ENCODE measurements at regions not wholly inside any gene's neighbourhood (a gene's known extent, or its start where the extent isn't known, plus 50 kb on each side); places are given as distances from the start of the nearest gene placed in this dataset.

DNA sequence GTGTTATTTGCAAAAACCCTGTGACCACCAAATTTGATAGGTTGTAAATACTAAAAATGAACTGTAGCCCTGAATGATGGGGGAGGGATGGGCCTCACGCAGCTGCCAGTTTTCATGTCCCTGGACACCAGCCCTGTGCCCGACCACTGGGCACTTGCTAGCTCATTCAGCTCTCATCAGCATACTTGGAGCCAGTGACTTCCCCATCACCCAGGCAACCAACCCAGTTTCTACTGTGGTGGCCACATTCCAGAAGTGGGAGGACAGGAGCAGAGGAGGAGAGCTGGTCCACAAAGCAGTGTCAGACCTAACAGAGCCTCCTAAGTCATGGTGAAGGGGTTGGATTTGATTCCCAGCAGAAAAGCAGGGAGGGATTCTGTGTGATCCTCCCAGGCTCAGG lies 128.2 kb downstream of the CPEB2 start:
- no peaks in the 10 kb centered on the region for H3K27me3 ChIP-seq (ENCODE audit: control insufficient read depth, insufficient read depth, low read length)
- no peaks in the 10 kb centered on the region for H3K4me1 ChIP-seq (ENCODE audit: control insufficient read depth, insufficient read depth, low read length, poor library complexity, severe bottlenecking)
- no peak overlapping the region for H3K27ac ChIP-seq (ENCODE audit: insufficient read depth, low read length, poor library complexity, severe bottlenecking)
- ATAC-seq (ENCODE audit: low read depth in 2 of 2) (no peak), DNase-seq (no peak)
- H3K9me3 ChIP-seq (ENCODE audit: control insufficient read depth in 2 of 2, low read length in 2 of 2): no peaks in the 10 kb centered on the region
- Mint-ChIP-seq H3K4me3 (no peak overlapping the region), H3K9me3 (peaks cover 0 to 6% (median 0%) of the 10 kb centered on the region in 7 donors), H3K4me1 (no peaks in the 10 kb centered on the region), H3K27me3 (peaks cover 5% of the 10 kb centered on the region), H3K36me3 (peaks cover 3% of the 10 kb centered on the region), H3K27ac (no peak overlapping the region)
- no peaks in the 10 kb centered on the region for H3K36me3 ChIP-seq (ENCODE audit: control insufficient read depth, insufficient read depth, low read length)
- no peak overlapping the region for H3K4me3 ChIP-seq (ENCODE audit: low read depth, low read length)

DNA sequence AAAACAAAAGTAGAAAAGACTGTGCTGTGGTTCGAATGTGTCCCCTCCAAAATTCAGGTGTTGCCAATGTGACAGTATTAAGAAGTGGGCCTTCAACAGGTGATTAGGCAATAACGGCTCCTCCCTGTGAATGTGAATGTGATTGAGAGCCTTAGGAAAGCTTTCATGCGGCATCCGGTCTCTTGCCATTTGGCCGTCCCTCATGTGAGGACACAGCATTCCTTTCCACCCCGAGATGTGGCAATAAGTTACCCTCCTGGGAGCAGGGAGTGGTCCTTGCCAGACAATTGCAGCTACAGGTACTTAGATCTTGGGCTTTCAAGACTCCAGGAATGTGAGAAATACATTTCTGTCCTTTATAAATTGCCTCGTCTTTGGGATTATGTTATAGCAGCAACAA lies 129.3 kb downstream of the CPEB2 start:
- Histone ChIP-seq H3K27me3 (ENCODE audit: control insufficient read depth, insufficient read depth, low read length) (no peaks in the 10 kb centered on the region), H3K27ac (ENCODE audit: insufficient read depth, low read length, poor library complexity, severe bottlenecking) (no peak overlapping the region), H3K4me1 (ENCODE audit: control insufficient read depth, insufficient read depth, low read length, poor library complexity, severe bottlenecking) (no peaks in the 10 kb centered on the region), H3K4me3 (ENCODE audit: low read depth, low read length) (no peak overlapping the region), H3K9me3 (ENCODE audit: control insufficient read depth in 2 of 2, low read length in 2 of 2) (no peaks in the 10 kb centered on the region), H3K36me3 (ENCODE audit: control insufficient read depth, insufficient read depth, low read length) (no peaks in the 10 kb centered on the region)
- peaks cover 5% of the 10 kb centered on the region for H3K27me3 Mint-ChIP-seq
- H3K9me3 Mint-ChIP-seq: peaks cover 0 to 10% (median 3%) of the 10 kb centered on the region in 7 donors
- no peak overlapping the region for H3K27ac Mint-ChIP-seq
- DNase-seq (no peak), ATAC-seq (ENCODE audit: low read depth in 2 of 2) (no peak)
- no peaks in the 10 kb centered on the region for H3K4me1 Mint-ChIP-seq
- no peak overlapping the region for H3K4me3 Mint-ChIP-seq
- H3K36me3 Mint-ChIP-seq: peaks cover 3% of the 10 kb centered on the region

DNA sequence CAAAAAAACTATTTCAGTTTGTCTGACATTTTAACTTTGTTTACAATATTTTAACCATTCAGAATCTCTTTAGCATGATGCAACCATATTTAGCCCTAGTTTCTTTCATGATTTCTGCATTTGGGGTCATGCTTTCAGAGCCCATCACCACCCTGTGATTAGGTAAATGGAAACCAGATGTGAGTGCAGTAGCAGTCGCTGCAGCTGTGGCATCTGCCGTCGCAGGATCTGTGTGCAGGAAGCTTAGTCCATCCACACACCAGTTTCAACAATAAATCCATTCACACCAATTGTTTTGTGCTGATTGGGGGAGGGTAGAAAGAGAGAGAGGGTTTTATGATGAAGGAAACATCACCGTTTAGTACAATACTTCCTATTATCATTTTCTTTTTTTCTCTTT lies 130.5 kb downstream of the CPEB2 start:
- no peak overlapping the region for H3K27ac ChIP-seq (ENCODE audit: insufficient read depth, low read length, poor library complexity, severe bottlenecking)
- DNase-seq (no peak), ATAC-seq (ENCODE audit: low read depth in 2 of 2) (no peak)
- Mint-ChIP-seq H3K27ac (no peak overlapping the region), H3K9me3 (peaks cover 0 to 16% (median 5%) of the 10 kb centered on the region in 7 donors), H3K27me3 (peaks cover 5% of the 10 kb centered on the region), H3K4me1 (no peaks in the 10 kb centered on the region), H3K36me3 (peaks cover 3% of the 10 kb centered on the region), H3K4me3 (no peak overlapping the region)
- H3K4me3 ChIP-seq (ENCODE audit: low read depth, low read length): no peak overlapping the region
- no peaks in the 10 kb centered on the region for H3K27me3 ChIP-seq (ENCODE audit: control insufficient read depth, insufficient read depth, low read length)
- no peaks in the 10 kb centered on the region for H3K36me3 ChIP-seq (ENCODE audit: control insufficient read depth, insufficient read depth, low read length)
- no peaks in the 10 kb centered on the region for H3K9me3 ChIP-seq (ENCODE audit: control insufficient read depth in 2 of 2, low read length in 2 of 2)
- no peaks in the 10 kb centered on the region for H3K4me1 ChIP-seq (ENCODE audit: control insufficient read depth, insufficient read depth, low read length, poor library complexity, severe bottlenecking)

GRCh38 chr4:15139599-15139998 lies 137.3 kb downstream of the CPEB2 start:
- Histone ChIP-seq H3K36me3 (ENCODE audit: control insufficient read depth, insufficient read depth, low read length) (no peaks in the 10 kb centered on the region), H3K4me3 (ENCODE audit: low read depth, low read length) (no peak overlapping the region), H3K27me3 (ENCODE audit: control insufficient read depth, insufficient read depth, low read length) (no peaks in the 10 kb centered on the region), H3K9me3 (ENCODE audit: control insufficient read depth in 2 of 2, low read length in 2 of 2) (no peaks in the 10 kb centered on the region), H3K27ac (ENCODE audit: insufficient read depth, low read length, poor library complexity, severe bottlenecking) (no peak overlapping the region), H3K4me1 (ENCODE audit: control insufficient read depth, insufficient read depth, low read length, poor library complexity, severe bottlenecking) (no peaks in the 10 kb centered on the region)
- H3K27ac Mint-ChIP-seq: no peak overlapping the region
- H3K4me3 Mint-ChIP-seq: no peak overlapping the region
- no peak for DNase-seq
- peaks cover 2% of the 10 kb centered on the region for H3K36me3 Mint-ChIP-seq
- no peak for ATAC-seq (ENCODE audit: low read depth in 2 of 2)
- no peaks in the 10 kb centered on the region for H3K4me1 Mint-ChIP-seq
- peaks cover 0 to 18% (median 8%) of the 10 kb centered on the region in 7 donors for H3K9me3 Mint-ChIP-seq
- H3K27me3 Mint-ChIP-seq: peaks cover 4% of the 10 kb centered on the region

DNA sequence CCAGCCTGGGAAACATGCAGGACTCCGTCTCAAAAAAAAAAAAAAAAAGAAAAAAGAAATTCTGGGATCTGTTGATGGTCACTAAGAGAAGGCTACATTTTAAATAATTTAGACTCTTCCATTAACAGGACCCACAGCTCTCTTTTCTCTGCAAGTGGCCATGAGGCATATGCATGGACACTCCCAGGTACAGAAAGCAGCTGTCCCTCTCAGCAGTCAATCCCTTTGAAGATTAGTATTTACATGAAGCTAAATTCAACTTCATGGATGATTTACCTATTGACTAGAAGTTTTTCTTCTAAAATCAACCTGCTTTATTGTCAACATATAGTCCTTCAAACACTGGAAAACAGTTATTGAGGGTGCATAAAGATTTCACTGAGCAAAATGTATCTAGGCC lies 139.9 kb downstream of the CPEB2 start:
- Mint-ChIP-seq H3K36me3 (no peaks in the 10 kb centered on the region), H3K27ac (no peak overlapping the region), H3K4me1 (peaks cover 0 to 4% (median 0%) of the 10 kb centered on the region in 4 donors), H3K27me3 (peaks cover 4% of the 10 kb centered on the region), H3K9me3 (peaks cover 0 to 8% (median 3%) of the 10 kb centered on the region in 7 donors), H3K4me3 (no peak overlapping the region)
- H3K9me3 ChIP-seq (ENCODE audit: control insufficient read depth in 2 of 2, low read length in 2 of 2): no peaks in the 10 kb centered on the region
- no peak for ATAC-seq (ENCODE audit: low read depth in 2 of 2)
- H3K27me3 ChIP-seq (ENCODE audit: control insufficient read depth, insufficient read depth, low read length): no peaks in the 10 kb centered on the region
- no peaks in the 10 kb centered on the region for H3K4me1 ChIP-seq (ENCODE audit: control insufficient read depth, insufficient read depth, low read length, poor library complexity, severe bottlenecking)
- H3K36me3 ChIP-seq (ENCODE audit: control insufficient read depth, insufficient read depth, low read length): no peaks in the 10 kb centered on the region
- no peak overlapping the region for H3K4me3 ChIP-seq (ENCODE audit: low read depth, low read length)
- DNase-seq: no peak
- H3K27ac ChIP-seq (ENCODE audit: insufficient read depth, low read length, poor library complexity, severe bottlenecking): no peak overlapping the region

- no peaks in the 10 kb centered on the region for H3K27me3 ChIP-seq (ENCODE audit: control insufficient read depth, insufficient read depth, low read length)
- peaks cover 4% of the 10 kb centered on the region for H3K27me3 Mint-ChIP-seq
- no peaks in the 10 kb centered on the region for H3K4me1 ChIP-seq (ENCODE audit: control insufficient read depth, insufficient read depth, low read length, poor library complexity, severe bottlenecking)
- H3K27ac ChIP-seq (ENCODE audit: insufficient read depth, low read length, poor library complexity, severe bottlenecking): no peak overlapping the region
- no peak overlapping the region for H3K4me3 Mint-ChIP-seq
- no peak for ATAC-seq (ENCODE audit: low read depth in 2 of 2)
- peaks cover 0 to 4% (median 0%) of the 10 kb centered on the region in 4 donors for H3K4me1 Mint-ChIP-seq
- no peak overlapping the region for H3K4me3 ChIP-seq (ENCODE audit: low read depth, low read length)
- no peak overlapping the region for H3K27ac Mint-ChIP-seq
- no peaks in the 10 kb centered on the region for H3K36me3 Mint-ChIP-seq
- peaks cover 0 to 3% (median 0%) of the 10 kb centered on the region in 7 donors for H3K9me3 Mint-ChIP-seq
- no peak for DNase-seq
- H3K9me3 ChIP-seq (ENCODE audit: control insufficient read depth in 2 of 2, low read length in 2 of 2): no peaks in the 10 kb centered on the region
- H3K36me3 ChIP-seq (ENCODE audit: control insufficient read depth, insufficient read depth, low read length): no peaks in the 10 kb centered on the region
Observed at GRCh38 chr4:15143551-15143950, 141.3 kb downstream of the CPEB2 start.

- H3K36me3 Mint-ChIP-seq: no peaks in the 10 kb centered on the region
- DNase-seq (no peak), ATAC-seq (ENCODE audit: low read depth in 2 of 2) (no peak)
- peaks cover 0 to 4% (median 0%) of the 10 kb centered on the region in 4 donors for H3K4me1 Mint-ChIP-seq
- H3K27ac ChIP-seq (ENCODE audit: insufficient read depth, low read length, poor library complexity, severe bottlenecking): no peak overlapping the region
- H3K27ac Mint-ChIP-seq: no peak overlapping the region
- peaks cover 0 to 3% (median 0%) of the 10 kb centered on the region in 7 donors for H3K9me3 Mint-ChIP-seq
- H3K36me3 ChIP-seq (ENCODE audit: control insufficient read depth, insufficient read depth, low read length): no peaks in the 10 kb centered on the region
- no peaks in the 10 kb centered on the region for H3K27me3 ChIP-seq (ENCODE audit: control insufficient read depth, insufficient read depth, low read length)
- no peak overlapping the region for H3K4me3 Mint-ChIP-seq
- H3K9me3 ChIP-seq (ENCODE audit: control insufficient read depth in 2 of 2, low read length in 2 of 2): no peaks in the 10 kb centered on the region
- no peaks in the 10 kb centered on the region for H3K4me1 ChIP-seq (ENCODE audit: control insufficient read depth, insufficient read depth, low read length, poor library complexity, severe bottlenecking)
- H3K4me3 ChIP-seq (ENCODE audit: low read depth, low read length): no peak overlapping the region
- H3K27me3 Mint-ChIP-seq: peaks cover 4% of the 10 kb centered on the region
Observed at GRCh38 chr4:15144249-15144966, 142.1 kb downstream of the CPEB2 start.

DNA sequence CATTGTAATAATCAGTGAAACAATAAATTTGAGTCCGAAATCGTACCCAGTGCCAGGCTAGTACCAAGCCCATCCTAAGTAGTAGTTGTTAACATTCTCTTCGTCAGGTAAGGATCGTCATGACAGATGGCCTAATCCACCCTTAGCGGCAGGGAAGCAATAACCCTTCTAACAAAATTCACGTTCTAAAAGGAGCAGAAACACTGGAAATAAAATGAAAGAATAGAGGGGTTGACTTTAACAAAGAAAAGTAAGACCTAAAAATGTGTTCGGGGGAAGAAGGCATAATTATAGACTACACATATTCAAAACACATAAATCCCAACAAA lies 142.7 kb downstream of the CPEB2 start:
- no peak overlapping the region for H3K4me3 Mint-ChIP-seq
- H3K9me3 ChIP-seq (ENCODE audit: control insufficient read depth in 2 of 2, low read length in 2 of 2): no peaks in the 10 kb centered on the region
- H3K27ac ChIP-seq (ENCODE audit: insufficient read depth, low read length, poor library complexity, severe bottlenecking): no peak overlapping the region
- no peak overlapping the region for H3K4me3 ChIP-seq (ENCODE audit: low read depth, low read length)
- peaks cover 0 to 4% (median 0%) of the 10 kb centered on the region in 4 donors for H3K4me1 Mint-ChIP-seq
- no peaks in the 10 kb centered on the region for H3K36me3 ChIP-seq (ENCODE audit: control insufficient read depth, insufficient read depth, low read length)
- H3K36me3 Mint-ChIP-seq: no peaks in the 10 kb centered on the region
- peaks cover 0 to 3% (median 0%) of the 10 kb centered on the region in 7 donors for H3K9me3 Mint-ChIP-seq
- H3K4me1 ChIP-seq (ENCODE audit: control insufficient read depth, insufficient read depth, low read length, poor library complexity, severe bottlenecking): no peaks in the 10 kb centered on the region
- no peak for ATAC-seq (ENCODE audit: low read depth in 2 of 2)
- no peaks in the 10 kb centered on the region for H3K27me3 ChIP-seq (ENCODE audit: control insufficient read depth, insufficient read depth, low read length)
- no peak for DNase-seq
- H3K27ac Mint-ChIP-seq: no peak overlapping the region
- H3K27me3 Mint-ChIP-seq: peaks cover 4% of the 10 kb centered on the region
